ENCODE measurements at regions not wholly inside any gene's neighbourhood (a gene's known extent, or its start where the extent isn't known, plus 50 kb on each side); places are given as distances from the start of the nearest gene placed in this dataset.

GRCh38 chr9:135363596-135363995, 116.0 kb upstream of the PPP1R26 start:
- no peak overlapping the region for H3K27ac ChIP-seq
- TF ChIP-seq CTCF (conservative IDR thresholded peaks at IDR 0.05), result no peak

GRCh38 chr9:135365013-135365768, 114.4 kb upstream of the PPP1R26 start:
- no peak overlapping the region for H3K27ac ChIP-seq
- TF ChIP-seq CTCF (conservative IDR thresholded peaks at IDR 0.05), result no peak

- no peak overlapping the region for H3K27ac ChIP-seq
These were observed 113.5 kb upstream of the PPP1R26 start for GRCh38 chr9:135366104-135366503.

GRCh38 chr9:135369412-135369990, 110.1 kb upstream of the PPP1R26 start:
- H3K27ac ChIP-seq, result no peak overlapping the region
- TF ChIP-seq CTCF (conservative IDR thresholded peaks at IDR 0.05), result no peak

More at GRCh38 chr9:135366104-135366503, 113.5 kb upstream of the PPP1R26 start:
- no peak for TF ChIP-seq CTCF (conservative IDR thresholded peaks at IDR 0.05)

- no peak overlapping the region for H3K27ac ChIP-seq
- no peak for TF ChIP-seq CTCF (conservative IDR thresholded peaks at IDR 0.05)
These were observed 108.9 kb upstream of the PPP1R26 start for GRCh38 chr9:135370411-135371375.

GRCh38 chr9:135371535-135371934, 108.0 kb upstream of the PPP1R26 start:
- no peak for TF ChIP-seq CTCF (conservative IDR thresholded peaks at IDR 0.05)
- H3K27ac ChIP-seq, result no peak overlapping the region

- TF ChIP-seq CTCF (conservative IDR thresholded peaks at IDR 0.05), result no peak
- no peak overlapping the region for H3K27ac ChIP-seq
These were observed 107.5 kb upstream of the PPP1R26 start for GRCh38 chr9:135372036-135372435.

All from VCaP (cell line).